ENCODE measurements at regions not wholly inside any gene's neighbourhood (a gene's known extent, or its start where the extent isn't known, plus 50 kb on each side); places are given as distances from the start of the nearest gene placed in this dataset.
"Not testable (repeated sequence)": the region's sequence is repeated elsewhere in the genome, so short reads cannot be mapped to it uniquely, and the experiment has no call there.

- intact Hi-C loops (cut with DNase I): no loop called here
- no peaks in the 10 kb centered on the region for H3K36me3 ChIP-seq (ENCODE audit: control insufficient read depth in 2 of 3, insufficient read depth in 3 of 3, low read length in 3 of 3)
- no peak overlapping the region for H3K4me3 ChIP-seq (ENCODE audit: low read length in 3 of 3)
- no peaks in the 10 kb centered on the region for H3K9me3 ChIP-seq (ENCODE audit: control insufficient read depth in 2 of 3, insufficient read depth in 1 of 3, low read length in 3 of 3)
- no peaks in the 10 kb centered on the region for H3K27me3 ChIP-seq (ENCODE audit: control insufficient read depth, insufficient read depth, low read length)
- TF ChIP-seq CTCF (IDR thresholded peaks at IDR 0.05; ENCODE audit: borderline replicate concordance, extremely low read depth, insufficient read depth): no peak
- no peak overlapping the region for H3K27ac ChIP-seq (ENCODE audit: low read depth in 2 of 2, low read length in 2 of 2)
- H3K4me1 ChIP-seq (ENCODE audit: control insufficient read depth in 2 of 3, insufficient read depth in 2 of 3, low read depth in 1 of 3, low read length in 3 of 3): no peaks in the 10 kb centered on the region
- DNase-seq: no peak
- no peak for FAIRE-seq
- H3K9ac ChIP-seq (ENCODE audit: low read length in 3 of 3): no peak overlapping the region
Observed at GRCh38 chr4:19566041-19566440, 685.7 kb upstream of the SLIT2 start.

GRCh38 chr4:19562456-19562855 lies 689.2 kb upstream of the SLIT2 start:
- TF ChIP-seq CTCF (IDR thresholded peaks at IDR 0.05; ENCODE audit: borderline replicate concordance, extremely low read depth, insufficient read depth): no peak
- H3K4me3 ChIP-seq (ENCODE audit: low read length in 3 of 3): no peak overlapping the region
- intact Hi-C loops (cut with DNase I): no loop called here
- DNase-seq (no peak), FAIRE-seq (no peak)
- no peaks in the 10 kb centered on the region for H3K36me3 ChIP-seq (ENCODE audit: control insufficient read depth in 2 of 3, insufficient read depth in 3 of 3, low read length in 3 of 3)
- H3K4me1 ChIP-seq (ENCODE audit: control insufficient read depth in 2 of 3, insufficient read depth in 2 of 3, low read depth in 1 of 3, low read length in 3 of 3): no peaks in the 10 kb centered on the region
- H3K9ac ChIP-seq (ENCODE audit: low read length in 3 of 3): no peak overlapping the region
- no peak overlapping the region for H3K27ac ChIP-seq (ENCODE audit: low read depth in 2 of 2, low read length in 2 of 2)
- no peaks in the 10 kb centered on the region for H3K27me3 ChIP-seq (ENCODE audit: control insufficient read depth, insufficient read depth, low read length)
- H3K9me3 ChIP-seq (ENCODE audit: control insufficient read depth in 2 of 3, insufficient read depth in 1 of 3, low read length in 3 of 3): no peaks in the 10 kb centered on the region

GRCh38 chr4:19557161-19557560 lies 694.5 kb upstream of the SLIT2 start:
- FAIRE-seq (no peak), DNase-seq (peak in 1 of 5 donors; percentile 12)
- no peak for TF ChIP-seq CTCF (IDR thresholded peaks at IDR 0.05; ENCODE audit: borderline replicate concordance, extremely low read depth, insufficient read depth)
- no peak overlapping the region for H3K9ac ChIP-seq (ENCODE audit: low read length in 3 of 3)
- intact Hi-C loops (cut with DNase I): no loop called here
- no peaks in the 10 kb centered on the region for H3K27me3 ChIP-seq (ENCODE audit: control insufficient read depth, insufficient read depth, low read length)
- H3K4me3 ChIP-seq (ENCODE audit: low read length in 3 of 3): no peak overlapping the region
- H3K36me3 ChIP-seq (ENCODE audit: control insufficient read depth in 2 of 3, insufficient read depth in 3 of 3, low read length in 3 of 3): no peaks in the 10 kb centered on the region
- no peaks in the 10 kb centered on the region for H3K4me1 ChIP-seq (ENCODE audit: control insufficient read depth in 2 of 3, insufficient read depth in 2 of 3, low read depth in 1 of 3, low read length in 3 of 3)
- H3K9me3 ChIP-seq (ENCODE audit: control insufficient read depth in 2 of 3, insufficient read depth in 1 of 3, low read length in 3 of 3): no peaks in the 10 kb centered on the region
- H3K27ac ChIP-seq (ENCODE audit: low read depth in 2 of 2, low read length in 2 of 2): no peak overlapping the region

GRCh38 chr4:19556276-19556675 lies 695.4 kb upstream of the SLIT2 start:
- intact Hi-C loops (cut with DNase I); FAIRE-seq; H3K27ac ChIP-seq (ENCODE audit: low read depth in 2 of 2, low read length in 2 of 2); H3K4me1 ChIP-seq (ENCODE audit: control insufficient read depth in 2 of 3, insufficient read depth in 2 of 3, low read depth in 1 of 3, low read length in 3 of 3); H3K4me3 ChIP-seq (ENCODE audit: low read length in 3 of 3); H3K36me3 ChIP-seq (ENCODE audit: control insufficient read depth in 2 of 3, insufficient read depth in 3 of 3, low read length in 3 of 3); H3K9me3 ChIP-seq (ENCODE audit: control insufficient read depth in 2 of 3, insufficient read depth in 1 of 3, low read length in 3 of 3); H3K9ac ChIP-seq (ENCODE audit: low read length in 3 of 3); H3K27me3 ChIP-seq (ENCODE audit: control insufficient read depth, insufficient read depth, low read length): not testable (repeated sequence)
- peak in 1 of 5 donors; percentile 46 for DNase-seq

Data from kidney (tissue), 13 donors.